ENCODE measurements at regions not wholly inside any gene's neighbourhood (a gene's known extent, or its start where the extent isn't known, plus 50 kb on each side); places are given as distances from the start of the nearest gene placed in this dataset.

DNA sequence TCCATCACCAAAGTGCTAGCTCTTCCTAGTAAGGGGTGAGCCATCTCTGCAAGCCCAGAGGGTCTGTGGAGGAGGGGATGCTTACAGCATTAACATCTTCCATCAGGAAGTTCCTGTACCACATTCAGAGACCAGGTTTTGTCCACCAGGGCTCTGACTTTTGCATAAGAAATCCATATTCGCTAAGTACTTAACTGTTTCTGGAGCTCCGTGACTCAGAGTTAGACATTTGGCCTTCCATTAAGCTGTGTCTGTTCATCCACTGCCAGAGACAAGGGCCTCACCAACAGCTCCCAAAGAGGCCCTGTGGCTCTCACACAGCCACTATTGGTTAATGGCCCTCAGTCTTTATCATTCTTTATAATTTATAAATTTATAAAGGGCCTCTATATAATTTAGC is 144.6 kb downstream of the ADAMTS15 start:
- POLR2A ChIA-PET: no interaction called here
- Mint-ChIP-seq H3K27ac (ENCODE audit: low read depth, unreplicated experiment) (no peak overlapping the region), H3K4me3 (ENCODE audit: unreplicated experiment) (no peak overlapping the region), H3K9me3 (ENCODE audit: unreplicated experiment) (no peaks in the 10 kb centered on the region), H3K36me3 (ENCODE audit: insufficient read depth, unreplicated experiment) (no peaks in the 10 kb centered on the region), H3K4me1 (ENCODE audit: insufficient read depth, unreplicated experiment) (peaks cover 6% of the 10 kb centered on the region), H3K27me3 (ENCODE audit: insufficient read depth, unreplicated experiment) (no peaks in the 10 kb centered on the region)
- intact Hi-C loops (cut with micrococcal nuclease): no loop called here
- BruUV-seq (replicated peaks): no TSS peak
- CTCF ChIA-PET: interaction anchor here (0.6 to 1.1 kb wide), 3 partner anchors 135 to 234 kb away, joined by 3 to 4 read pairs (median 4); no protein-coding TSS in a partner anchor
- TF ChIP-seq, protein P1, sequence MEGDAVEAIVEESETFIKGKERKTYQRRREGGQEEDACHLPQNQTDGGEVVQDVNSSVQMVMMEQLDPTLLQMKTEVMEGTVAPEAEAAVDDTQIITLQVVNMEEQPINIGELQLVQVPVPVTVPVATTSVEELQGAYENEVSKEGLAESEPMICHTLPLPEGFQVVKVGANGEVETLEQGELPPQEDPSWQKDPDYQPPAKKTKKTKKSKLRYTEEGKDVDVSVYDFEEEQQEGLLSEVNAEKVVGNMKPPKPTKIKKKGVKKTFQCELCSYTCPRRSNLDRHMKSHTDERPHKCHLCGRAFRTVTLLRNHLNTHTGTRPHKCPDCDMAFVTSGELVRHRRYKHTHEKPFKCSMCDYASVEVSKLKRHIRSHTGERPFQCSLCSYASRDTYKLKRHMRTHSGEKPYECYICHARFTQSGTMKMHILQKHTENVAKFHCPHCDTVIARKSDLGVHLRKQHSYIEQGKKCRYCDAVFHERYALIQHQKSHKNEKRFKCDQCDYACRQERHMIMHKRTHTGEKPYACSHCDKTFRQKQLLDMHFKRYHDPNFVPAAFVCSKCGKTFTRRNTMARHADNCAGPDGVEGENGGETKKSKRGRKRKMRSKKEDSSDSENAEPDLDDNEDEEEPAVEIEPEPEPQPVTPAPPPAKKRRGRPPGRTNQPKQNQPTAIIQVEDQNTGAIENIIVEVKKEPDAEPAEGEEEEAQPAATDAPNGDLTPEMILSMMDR (IDR thresholded peaks at IDR 0.05; ENCODE audit: unreplicated experiment): no peak
- no peak for DNase-seq (ENCODE audit: unreplicated experiment)

DNA sequence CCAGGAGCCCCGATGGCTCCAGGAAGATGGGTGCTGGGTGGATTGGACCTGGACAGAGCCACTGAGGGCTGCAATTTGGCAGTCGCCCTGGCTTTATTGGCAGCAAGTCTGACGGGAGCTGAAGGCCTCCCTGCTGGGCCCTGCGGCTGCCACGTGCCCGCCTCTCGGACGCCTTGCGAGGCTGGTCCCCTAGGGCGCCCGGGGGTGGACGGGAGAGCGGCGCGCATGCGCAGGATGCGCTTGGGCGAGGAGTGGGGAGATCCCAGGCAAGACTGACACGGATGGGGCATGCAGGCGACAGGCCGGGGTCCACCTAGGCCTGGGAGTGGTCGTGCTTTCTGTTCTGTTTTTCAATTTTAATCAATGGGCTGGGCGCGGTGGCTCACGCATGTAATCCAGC is 150.0 kb downstream of the ADAMTS15 start:
- no peak for DNase-seq (ENCODE audit: unreplicated experiment)
- intact Hi-C loops (cut with micrococcal nuclease): no loop called here
- no peaks in the 10 kb centered on the region for H3K9me3 Mint-ChIP-seq (ENCODE audit: unreplicated experiment)
- no TSS peak for BruUV-seq (replicated peaks)
- CTCF ChIA-PET: no interaction called here
- no peaks in the 10 kb centered on the region for H3K36me3 Mint-ChIP-seq (ENCODE audit: insufficient read depth, unreplicated experiment)
- no peaks in the 10 kb centered on the region for H3K27me3 Mint-ChIP-seq (ENCODE audit: insufficient read depth, unreplicated experiment)
- no peaks in the 10 kb centered on the region for H3K4me1 Mint-ChIP-seq (ENCODE audit: insufficient read depth, unreplicated experiment)
- POLR2A ChIA-PET: no interaction called here
- TF ChIP-seq, protein P1 (IDR thresholded peaks at IDR 0.05; ENCODE audit: unreplicated experiment): no peak
- no peak overlapping the region for H3K27ac Mint-ChIP-seq (ENCODE audit: low read depth, unreplicated experiment)
- no peak overlapping the region for H3K4me3 Mint-ChIP-seq (ENCODE audit: unreplicated experiment)

GRCh38 chr11:130599073-130599654 is 150.7 kb downstream of the ADAMTS15 start:
- TF ChIP-seq, protein P1 (IDR thresholded peaks at IDR 0.05; ENCODE audit: unreplicated experiment): no peak
- CTCF ChIA-PET: interaction anchor here (0.6 kb wide), 2 partner anchors 9 to 54 kb away, joined by 3 read pairs; no protein-coding TSS in a partner anchor
- intact Hi-C loops (cut with micrococcal nuclease): no loop called here
- no peaks in the 10 kb centered on the region for H3K27me3 Mint-ChIP-seq (ENCODE audit: insufficient read depth, unreplicated experiment)
- POLR2A ChIA-PET: no interaction called here
- peak; percentile 69 for DNase-seq (ENCODE audit: unreplicated experiment)
- no peak overlapping the region for H3K27ac Mint-ChIP-seq (ENCODE audit: low read depth, unreplicated experiment)
- no peak overlapping the region for H3K4me3 Mint-ChIP-seq (ENCODE audit: unreplicated experiment)
- H3K4me1 Mint-ChIP-seq (ENCODE audit: insufficient read depth, unreplicated experiment): no peaks in the 10 kb centered on the region
- H3K36me3 Mint-ChIP-seq (ENCODE audit: insufficient read depth, unreplicated experiment): no peaks in the 10 kb centered on the region
- no peaks in the 10 kb centered on the region for H3K9me3 Mint-ChIP-seq (ENCODE audit: unreplicated experiment)
- no TSS peak for BruUV-seq (replicated peaks)

DNA sequence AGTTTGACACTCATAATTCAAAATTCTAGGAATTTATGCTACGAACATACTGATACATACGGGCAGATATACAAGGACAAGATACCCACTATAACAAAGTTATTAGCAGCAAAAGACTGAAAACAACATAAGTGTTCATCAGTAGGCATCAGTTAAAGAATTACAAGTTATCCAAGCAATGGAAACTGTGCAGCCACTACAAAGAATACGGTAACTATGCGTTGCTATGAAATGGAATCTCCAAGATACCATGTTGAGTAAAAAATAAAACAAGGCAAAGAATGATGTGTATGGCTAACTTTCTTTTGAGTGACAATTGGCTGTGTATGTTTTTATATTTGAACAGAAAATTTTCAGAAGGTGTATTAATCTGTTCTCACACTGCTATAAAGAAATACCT is 151.7 kb downstream of the ADAMTS15 start:
- Mint-ChIP-seq H3K27me3 (ENCODE audit: insufficient read depth, unreplicated experiment) (no peaks in the 10 kb centered on the region), H3K36me3 (ENCODE audit: insufficient read depth, unreplicated experiment) (no peaks in the 10 kb centered on the region), H3K27ac (ENCODE audit: low read depth, unreplicated experiment) (no peak overlapping the region), H3K4me1 (ENCODE audit: insufficient read depth, unreplicated experiment) (no peaks in the 10 kb centered on the region), H3K9me3 (ENCODE audit: unreplicated experiment) (no peaks in the 10 kb centered on the region), H3K4me3 (ENCODE audit: unreplicated experiment) (no peak overlapping the region)
- ChIA-PET CTCF (no interaction called here), POLR2A (no interaction called here)
- intact Hi-C loops (cut with micrococcal nuclease): no loop called here
- BruUV-seq (replicated peaks): no TSS peak
- no peak for DNase-seq (ENCODE audit: unreplicated experiment)
- TF ChIP-seq, protein P1 (IDR thresholded peaks at IDR 0.05; ENCODE audit: unreplicated experiment): no peak

Measured in MCF 10A (cell line).